ENCODE measurements at regions not wholly inside any gene's neighbourhood (a gene's known extent, or its start where the extent isn't known, plus 50 kb on each side); places are given as distances from the start of the nearest gene placed in this dataset.

- peak; percentile 43 for FAIRE-seq
- CTCF ChIA-PET (ENCODE audit: low intra/inter-chr PET ratio, low total read pairs) = no interaction called here
- Histone ChIP-seq H3K27ac (ENCODE audit: extremely low read length, insufficient read depth, low read length) (no peak overlapping the region), H3K79me2 (ENCODE audit: insufficient read depth, low read length) (no peaks in the 10 kb centered on the region), H3K4me1 (ENCODE audit: insufficient read depth, low read length) (peaks cover 62% of the 10 kb centered on the region), H3K36me3 (replicated peaks in 1 of 2; ENCODE audit: control insufficient read depth in 1 of 2, insufficient read depth in 2 of 2, low read length in 2 of 2) (no peaks in the 10 kb centered on the region), H2AFZ (ENCODE audit: low read length) (no peak overlapping the region), H3K4me2 (ENCODE audit: low read depth, low read length) (no peak overlapping the region), H4K20me1 (ENCODE audit: insufficient read depth, low read length) (no peaks in the 10 kb centered on the region), H3K27me3 (ENCODE audit: control insufficient read depth in 1 of 2, insufficient read depth in 2 of 2, low read length in 2 of 2) (no peaks in the 10 kb centered on the region), H3K9me3 (ENCODE audit: low read length) (no peaks in the 10 kb centered on the region), H3K9ac (ENCODE audit: insufficient read depth, low read depth, low read length) (no peak overlapping the region), H3K4me3 (replicated peaks in 1 of 3; ENCODE audit: insufficient read depth in 1 of 3, low read depth in 2 of 3, low read length in 3 of 3) (no peak overlapping the region)
- 28% methylated on average over 5 of the region's 5 CpGs for WGBS (ENCODE audit: low lambda C conversion rate)
- peak; percentile 64 for ATAC-seq
- intact Hi-C loops (cut with micrococcal nuclease; ENCODE audit: unreplicated experiment) = no loop called here
- POLR2A ChIA-PET = no interaction called here
- in situ Hi-C loops (cut with HindIII; ENCODE audit: extremely low pct_ligation_motif_present, low pct_unique_long_range_greater_than_20kb) = no loop called here
- BruUV-seq (replicated peaks) = no TSS peak
- peak; percentile 83 for DNase-seq (ENCODE audit: low spot score)
- TF ChIP-seq ZNF788 (CRISPR knock-in tag; IDR thresholded peaks at IDR 0.05; ENCODE audit: borderline replicate concordance) = no peak
- TF ChIP-seq ARID5B (CRISPR knock-in tag; IDR thresholded peaks at IDR 0.05) = peak; percentile 63
- TF ChIP-seq HOMEZ (CRISPR knock-in tag; IDR thresholded peaks at IDR 0.05; ENCODE audit: low read depth) = peak; percentile 46; the same call in 1 of the 2 replicates
- peak; percentile 37; the same call in 1 of the 2 replicates for TF ChIP-seq RXRB (CRISPR knock-in tag; IDR thresholded peaks at IDR 0.05; ENCODE audit: borderline replicate concordance)
- TF ChIP-seq FOXP4 (CRISPR knock-in tag; IDR thresholded peaks at IDR 0.05) = peak; percentile 51; the same call in 1 of the 2 replicates
- peak; percentile 63 for TF ChIP-seq FOSL2 (CRISPR knock-in tag; IDR thresholded peaks at IDR 0.05)
- TF ChIP-seq SOX5 (CRISPR knock-in tag; IDR thresholded peaks at IDR 0.05; ENCODE audit: borderline replicate concordance) = peak; percentile 65; the same call in 1 of the 2 replicates
- peak; percentile 24; the same call in 1 of the 2 replicates for TF ChIP-seq HMG20A (CRISPR knock-in tag; IDR thresholded peaks at IDR 0.05; ENCODE audit: borderline replicate concordance)
- peak; percentile 51; the same call in 1 of the 2 replicates for TF ChIP-seq ZNF644 (CRISPR knock-in tag; IDR thresholded peaks at IDR 0.05; ENCODE audit: low read depth)
- no peak for TF ChIP-seq ZNF562 (CRISPR knock-in tag; IDR thresholded peaks at IDR 0.05; ENCODE audit: borderline replicate concordance)
- TF ChIP-seq ZNF839 (CRISPR knock-in tag; IDR thresholded peaks at IDR 0.05; ENCODE audit: borderline replicate concordance) = no peak
- 0 out of 2 replicates have a peak, but pooled peaks have one; percentile 18 for TF ChIP-seq MED1 (CRISPR knock-in tag; IDR thresholded peaks at IDR 0.05)
- peak; percentile 48; the same call in 1 of the 2 replicates for TF ChIP-seq ETV5 (CRISPR knock-in tag; IDR thresholded peaks at IDR 0.05; ENCODE audit: borderline replicate concordance)
- peak; percentile 32 for TF ChIP-seq TEAD3 (CRISPR knock-in tag; optimal IDR thresholded peaks at IDR 0.05; ENCODE audit: borderline replicate concordance)
- TF ChIP-seq SP2 (CRISPR knock-in tag; IDR thresholded peaks at IDR 0.05) = no peak
- peak; percentile 42; the same call in 1 of the 2 replicates for TF ChIP-seq GATAD2A (CRISPR knock-in tag; IDR thresholded peaks at IDR 0.05)
- peak; percentile 58 for TF ChIP-seq FOXA3 (CRISPR knock-in tag; IDR thresholded peaks at IDR 0.05)
- peak; percentile 63 for TF ChIP-seq RARA (CRISPR knock-in tag; IDR thresholded peaks at IDR 0.05)
- peak; percentile 51; the same call in 1 of the 2 replicates for TF ChIP-seq HDAC2 (CRISPR knock-in tag; IDR thresholded peaks at IDR 0.05)
Measured at GRCh38 chr12:75724928-75725312, 213.5 kb upstream of the KRR1 start.
